GM13977 (cell line): ENCODE measurements at regions not wholly inside any gene's neighbourhood (a gene's known extent, or its start where the extent isn't known, plus 50 kb on each side); places are given as distances from the start of the nearest gene placed in this dataset.

Source experiments
- DNase-seq: peaks from one replicate; pipeline ENCODE4 v3.0.0; 2012; ENCODE audit warnings: low spot score
- in situ Hi-C: fragments of 300-500 bp; cut with MboI; formaldehyde crosslinking; loops from one replicate; pipeline ENCODE4 v1.12.0; 2022; ENCODE audit warnings: low sequenced_read_pairs, low pct_unique_long_range_greater_than_20kb, mixed read lengths, inconsistent platforms; ENCODE audit not compliant: unreplicated experiment
- TF ChIP-seq, protein P1 (sequence below): IDR thresholded peaks from 2 replicates; pipeline ENCODE4 v1.5.1; 2012; ENCODE audit warnings: mild to moderate bottlenecking, control low read depth; ENCODE audit not compliant: insufficient read depth; ENCODE audit errors: extremely low read depth, missing control alignments

DNA sequence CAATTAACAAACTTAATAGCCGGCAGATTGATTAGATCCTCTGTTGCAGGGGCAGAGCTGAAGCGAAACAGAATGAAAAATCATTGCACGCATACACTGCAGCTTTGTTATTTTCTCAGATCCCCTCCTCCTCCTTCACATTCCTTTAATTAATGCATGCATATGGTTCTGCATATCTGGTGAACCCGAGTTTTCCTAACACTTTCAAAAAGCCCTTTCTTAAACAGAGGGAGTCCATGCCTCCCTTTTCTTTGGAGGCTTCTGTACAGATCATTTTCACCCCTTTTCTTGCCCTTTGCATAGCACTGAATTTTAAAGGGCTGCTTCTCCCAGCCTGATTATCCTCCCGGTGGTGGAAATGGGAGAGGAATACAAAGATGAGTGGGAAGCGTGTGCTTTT, 136.6 kb upstream of the TBCA start:
- DNase-seq: no peak
- TF ChIP-seq, protein P1, sequence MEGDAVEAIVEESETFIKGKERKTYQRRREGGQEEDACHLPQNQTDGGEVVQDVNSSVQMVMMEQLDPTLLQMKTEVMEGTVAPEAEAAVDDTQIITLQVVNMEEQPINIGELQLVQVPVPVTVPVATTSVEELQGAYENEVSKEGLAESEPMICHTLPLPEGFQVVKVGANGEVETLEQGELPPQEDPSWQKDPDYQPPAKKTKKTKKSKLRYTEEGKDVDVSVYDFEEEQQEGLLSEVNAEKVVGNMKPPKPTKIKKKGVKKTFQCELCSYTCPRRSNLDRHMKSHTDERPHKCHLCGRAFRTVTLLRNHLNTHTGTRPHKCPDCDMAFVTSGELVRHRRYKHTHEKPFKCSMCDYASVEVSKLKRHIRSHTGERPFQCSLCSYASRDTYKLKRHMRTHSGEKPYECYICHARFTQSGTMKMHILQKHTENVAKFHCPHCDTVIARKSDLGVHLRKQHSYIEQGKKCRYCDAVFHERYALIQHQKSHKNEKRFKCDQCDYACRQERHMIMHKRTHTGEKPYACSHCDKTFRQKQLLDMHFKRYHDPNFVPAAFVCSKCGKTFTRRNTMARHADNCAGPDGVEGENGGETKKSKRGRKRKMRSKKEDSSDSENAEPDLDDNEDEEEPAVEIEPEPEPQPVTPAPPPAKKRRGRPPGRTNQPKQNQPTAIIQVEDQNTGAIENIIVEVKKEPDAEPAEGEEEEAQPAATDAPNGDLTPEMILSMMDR: no peak
- in situ Hi-C loops: no loop called here

DNA sequence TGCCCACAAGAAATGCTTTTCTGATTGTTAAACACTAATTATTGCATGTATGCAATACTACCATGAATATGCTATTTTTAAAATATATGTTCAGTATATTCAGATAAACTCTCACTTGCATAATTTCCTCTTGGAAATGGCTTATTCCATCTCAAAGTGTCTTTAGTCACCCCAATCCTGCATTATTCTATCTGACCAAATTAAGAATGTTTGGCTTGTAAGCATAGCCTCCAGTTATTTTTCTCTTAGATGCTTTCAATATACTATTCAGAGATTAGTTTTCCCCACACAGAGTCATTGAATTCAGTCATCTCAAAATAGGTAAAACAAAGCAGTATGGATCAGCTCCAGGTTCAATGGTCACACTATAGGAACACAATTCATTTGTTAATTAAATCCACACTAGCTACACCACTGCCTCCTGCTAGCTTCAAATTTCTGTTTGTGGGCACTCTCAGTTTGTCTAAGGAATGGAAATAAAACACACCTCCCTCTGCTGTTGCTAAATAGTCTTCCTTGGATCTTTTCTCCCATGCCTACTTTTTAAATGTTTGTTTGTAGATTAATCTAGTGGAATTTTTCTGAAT, 134.6 kb upstream of the TBCA start:
- in situ Hi-C loops: no loop called here
- TF ChIP-seq, protein P1: no peak

DNA sequence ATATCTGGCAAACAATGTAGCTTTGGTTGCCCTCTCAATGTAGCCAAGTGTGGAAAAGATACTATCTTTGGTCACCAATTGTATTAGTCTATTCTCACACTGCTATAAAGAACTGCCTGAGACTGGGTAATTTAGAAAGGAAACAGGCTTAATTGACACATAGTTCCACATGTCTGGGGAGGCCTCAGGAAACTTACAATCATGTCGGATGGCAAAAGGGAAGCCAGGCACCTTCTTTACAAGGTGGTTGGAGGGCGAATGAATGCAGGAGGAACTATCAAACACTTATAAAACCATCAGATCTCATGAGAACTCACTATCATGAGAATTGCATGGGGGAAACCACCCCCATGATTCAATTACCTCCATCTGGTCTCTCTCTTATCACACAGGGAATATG, 133.1 kb upstream of the TBCA start:
- DNase-seq: no peak
- in situ Hi-C loops: no loop called here
- TF ChIP-seq, protein P1: no peak

More for the DNA sequence above, 134.6 kb upstream of the TBCA start:
- DNase-seq: no peak

DNA sequence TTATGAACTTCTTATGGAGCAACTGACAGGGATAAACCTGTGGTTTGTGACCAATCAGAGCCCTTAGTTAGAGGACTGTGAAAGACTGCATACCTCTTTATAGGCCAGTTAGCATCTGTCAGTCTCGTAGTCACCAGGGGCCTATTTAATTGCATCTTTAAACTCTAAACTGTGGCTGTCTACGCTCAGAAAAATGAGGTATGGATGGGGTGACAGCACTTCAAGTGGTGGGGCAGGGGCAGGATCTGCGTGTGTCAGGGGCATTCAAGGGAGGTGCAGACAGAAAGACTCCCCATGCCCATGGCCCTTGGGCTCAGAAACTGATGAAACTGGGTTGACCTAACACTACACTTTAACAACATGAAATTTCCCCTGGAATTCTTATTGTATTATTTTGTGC, 132.6 kb upstream of the TBCA start:
- TF ChIP-seq, protein P1: no peak
- no peak for DNase-seq
- in situ Hi-C loops: no loop called here

DNA sequence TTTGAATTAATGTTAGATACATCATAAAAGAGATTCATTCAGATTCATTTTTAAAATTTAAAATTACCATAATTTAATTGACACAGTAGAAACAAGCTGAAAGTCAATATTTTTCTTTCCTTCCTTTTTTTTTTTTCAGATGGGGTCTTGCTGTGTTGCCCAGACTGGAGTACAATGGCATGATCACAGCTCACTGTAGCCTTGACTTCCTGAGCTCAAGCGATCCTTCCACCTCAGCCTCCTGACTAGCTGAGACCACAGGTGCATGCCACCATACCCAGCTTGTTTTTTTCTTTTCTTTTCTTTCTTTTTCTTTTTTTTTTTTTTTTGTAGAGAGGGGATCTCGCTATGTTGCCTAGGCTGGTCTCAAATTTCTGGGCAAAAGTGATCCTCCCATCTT, 131.6 kb upstream of the TBCA start:
- no peak for DNase-seq
- in situ Hi-C loops: no loop called here
- TF ChIP-seq, protein P1: no peak

DNA sequence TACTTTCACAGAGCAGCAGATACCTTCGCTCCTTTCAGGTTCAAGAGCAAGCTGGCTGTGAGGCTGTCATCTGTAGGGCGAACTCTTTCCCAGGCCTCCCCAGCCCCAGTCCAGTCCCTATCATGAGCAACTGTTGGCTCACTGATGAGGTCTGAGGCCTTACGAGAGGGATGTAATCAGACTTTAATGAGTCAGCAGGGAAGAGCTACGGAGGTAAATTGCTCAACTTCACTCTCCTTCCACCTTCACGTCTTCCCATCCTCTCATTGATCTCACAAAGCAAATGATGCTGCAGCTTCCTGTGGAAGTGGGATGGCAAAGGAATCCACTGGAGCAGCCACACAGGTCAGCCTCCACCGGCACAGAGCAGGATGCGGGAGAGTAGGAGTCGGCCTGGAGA, 130.7 kb upstream of the TBCA start:
- in situ Hi-C loops: no loop called here

DNA sequence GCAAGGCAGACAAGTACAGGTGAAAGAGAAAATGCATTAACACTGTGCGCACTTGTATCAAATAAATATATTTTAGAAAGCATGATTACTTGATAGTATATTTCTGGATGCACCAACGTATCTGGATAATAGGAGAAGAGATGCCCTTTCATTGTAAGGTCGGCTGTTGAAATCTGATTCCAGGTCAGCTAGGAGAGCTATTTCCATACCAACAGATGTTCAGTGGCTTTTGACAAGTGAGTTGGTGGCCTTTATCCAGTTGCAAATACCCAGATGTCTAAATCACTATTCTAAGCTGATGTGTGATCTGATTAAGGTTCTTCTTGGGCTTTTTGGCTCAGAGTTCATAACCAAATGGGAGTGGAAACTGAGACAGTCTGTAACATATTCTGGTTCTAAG, 128.2 kb upstream of the TBCA start:
- no peak for DNase-seq
- in situ Hi-C loops: no loop called here
- TF ChIP-seq, protein P1: no peak

More for the DNA sequence above, 130.7 kb upstream of the TBCA start:
- DNase-seq: no peak
- TF ChIP-seq, protein P1: no peak
